ENCODE measurements at regions not wholly inside any gene's neighbourhood (a gene's known extent, or its start where the extent isn't known, plus 50 kb on each side); places are given as distances from the start of the nearest gene placed in this dataset.

- DNase-seq (ENCODE audit: low spot score): no peak
Measured at GRCh38 chr5:3026099-3026498, 274.6 kb upstream of the IRX2 start.

DNA sequence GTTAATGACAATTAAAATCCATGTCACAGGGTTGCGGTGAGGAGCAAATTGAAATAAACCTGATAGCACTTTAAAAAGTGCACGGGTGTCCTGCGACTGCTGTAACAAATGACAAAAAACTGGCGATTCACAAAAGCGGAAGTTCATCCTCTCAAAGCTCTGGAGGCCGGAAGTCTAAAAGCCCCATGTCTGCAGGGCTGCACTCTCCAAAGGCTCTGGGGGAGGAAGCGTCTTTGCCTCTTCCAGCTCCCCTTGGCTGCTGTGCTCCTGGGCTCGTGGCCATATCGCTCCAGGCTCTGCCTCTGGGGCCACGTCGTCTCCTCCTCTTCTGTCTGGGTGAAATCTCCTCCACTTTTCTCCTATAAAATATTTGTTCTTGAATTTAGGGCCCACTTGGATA is 273.9 kb upstream of the IRX2 start:
- CTCF ChIA-PET: no interaction called here
- POLR2A ChIA-PET (ENCODE audit: low non-redundant PET): no interaction called here
- H3K27ac ChIP-seq: no peak overlapping the region
- TF ChIP-seq CTCF (conservative IDR thresholded peaks at IDR 0.05; ENCODE audit: low read depth): no peak
- DNase-seq (ENCODE audit: low spot score): no peak

More at GRCh38 chr5:3026099-3026498, 274.6 kb upstream of the IRX2 start:
- H3K27ac ChIP-seq: no peak overlapping the region
- CTCF ChIA-PET: no interaction called here
- TF ChIP-seq CTCF (conservative IDR thresholded peaks at IDR 0.05; ENCODE audit: low read depth): no peak
- POLR2A ChIA-PET (ENCODE audit: low non-redundant PET): no interaction called here

GRCh38 chr5:3024976-3025375 is 273.5 kb upstream of the IRX2 start:
- ChIA-PET CTCF (no interaction called here), POLR2A (ENCODE audit: low non-redundant PET) (no interaction called here)
- no peak overlapping the region for H3K27ac ChIP-seq
- no peak for DNase-seq (ENCODE audit: low spot score)
- no peak for TF ChIP-seq CTCF (conservative IDR thresholded peaks at IDR 0.05; ENCODE audit: low read depth)

GRCh38 chr5:3024554-3024953 is 273.1 kb upstream of the IRX2 start:
- no peak for DNase-seq (ENCODE audit: low spot score)
- no peak overlapping the region for H3K27ac ChIP-seq
- no peak for TF ChIP-seq CTCF (conservative IDR thresholded peaks at IDR 0.05; ENCODE audit: low read depth)
- ChIA-PET POLR2A (ENCODE audit: low non-redundant PET) (no interaction called here), CTCF (no interaction called here)

- no peak for DNase-seq (ENCODE audit: low spot score)
- TF ChIP-seq CTCF (conservative IDR thresholded peaks at IDR 0.05; ENCODE audit: low read depth): no peak
- POLR2A ChIA-PET (ENCODE audit: low non-redundant PET): no interaction called here
- no peak overlapping the region for H3K27ac ChIP-seq
- CTCF ChIA-PET: no interaction called here
Measured at GRCh38 chr5:3024126-3024525, 272.6 kb upstream of the IRX2 start.

DNA sequence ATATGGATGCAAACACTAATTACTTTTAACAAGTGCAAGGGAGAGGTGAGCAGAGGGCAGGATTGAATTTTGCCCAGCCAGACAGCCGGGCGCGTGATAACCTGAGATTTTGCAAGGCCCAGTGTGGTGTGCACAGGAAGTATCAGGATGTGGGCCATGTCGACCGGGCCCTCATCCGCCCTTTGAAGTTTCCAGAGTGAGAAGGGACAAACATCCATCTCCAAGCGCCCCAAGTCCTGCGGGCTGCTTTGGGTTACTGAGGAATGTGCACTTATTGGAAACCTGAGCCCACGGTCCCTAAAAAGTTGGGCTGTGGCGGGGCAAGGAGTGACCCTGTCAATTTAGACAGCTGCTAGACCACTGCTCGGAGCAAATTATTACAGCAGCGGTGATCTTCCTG is 272.2 kb upstream of the IRX2 start:
- ChIA-PET POLR2A (ENCODE audit: low non-redundant PET) (no interaction called here), CTCF (no interaction called here)
- no peak for TF ChIP-seq CTCF (conservative IDR thresholded peaks at IDR 0.05; ENCODE audit: low read depth)
- H3K27ac ChIP-seq: no peak overlapping the region
- DNase-seq (ENCODE audit: low spot score): no peak

DNA sequence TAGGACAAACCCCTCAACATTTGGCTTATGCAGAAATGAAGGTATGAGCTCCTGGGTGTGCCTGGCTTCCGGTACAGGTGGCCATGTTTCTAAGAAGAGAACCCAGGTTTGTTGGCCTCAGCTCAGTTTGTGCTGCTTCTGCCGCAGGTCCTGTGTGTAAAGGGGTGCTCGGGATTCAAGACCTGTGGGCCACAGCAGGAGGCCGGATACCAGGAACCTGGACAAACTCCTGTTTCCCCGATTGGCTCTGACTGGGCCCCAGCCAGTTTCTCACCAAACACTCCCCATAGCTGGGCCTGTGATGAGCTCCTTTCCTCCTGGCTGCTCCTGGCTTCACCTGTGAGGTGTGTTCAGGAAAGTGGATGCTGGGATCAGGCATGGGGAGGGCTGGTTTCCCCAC is 271.2 kb upstream of the IRX2 start:
- ChIA-PET POLR2A (ENCODE audit: low non-redundant PET) (no interaction called here), CTCF (no interaction called here)
- no peak for DNase-seq (ENCODE audit: low spot score)
- H3K27ac ChIP-seq: no peak overlapping the region
- TF ChIP-seq CTCF (conservative IDR thresholded peaks at IDR 0.05; ENCODE audit: low read depth): no peak
